ENCODE measurements at regions not wholly inside any gene's neighbourhood (a gene's known extent, or its start where the extent isn't known, plus 50 kb on each side); places are given as distances from the start of the nearest gene placed in this dataset.

DNA sequence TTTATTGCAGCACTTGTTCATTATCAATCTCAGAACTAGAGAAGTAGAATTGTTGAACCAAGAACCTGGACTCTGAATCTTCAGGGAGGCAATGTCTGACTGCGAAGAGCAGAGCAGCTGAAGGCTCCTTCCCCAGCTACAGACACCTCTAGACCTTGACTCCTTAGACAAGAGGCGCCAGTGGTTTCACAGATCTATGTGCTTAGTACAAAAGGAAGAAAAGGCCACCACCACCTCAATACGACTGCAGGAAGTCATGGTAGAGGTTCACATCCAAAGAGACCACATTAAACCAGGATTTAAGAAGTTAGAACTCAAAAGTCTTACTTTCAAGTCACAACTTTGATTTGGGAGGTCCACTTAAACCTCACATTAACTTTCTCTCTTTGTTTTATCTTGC is 158.1 kb upstream of the VRK2 start:
- no peaks in the 10 kb centered on the region for H3K36me3 ChIP-seq
- TF ChIP-seq, protein P1, sequence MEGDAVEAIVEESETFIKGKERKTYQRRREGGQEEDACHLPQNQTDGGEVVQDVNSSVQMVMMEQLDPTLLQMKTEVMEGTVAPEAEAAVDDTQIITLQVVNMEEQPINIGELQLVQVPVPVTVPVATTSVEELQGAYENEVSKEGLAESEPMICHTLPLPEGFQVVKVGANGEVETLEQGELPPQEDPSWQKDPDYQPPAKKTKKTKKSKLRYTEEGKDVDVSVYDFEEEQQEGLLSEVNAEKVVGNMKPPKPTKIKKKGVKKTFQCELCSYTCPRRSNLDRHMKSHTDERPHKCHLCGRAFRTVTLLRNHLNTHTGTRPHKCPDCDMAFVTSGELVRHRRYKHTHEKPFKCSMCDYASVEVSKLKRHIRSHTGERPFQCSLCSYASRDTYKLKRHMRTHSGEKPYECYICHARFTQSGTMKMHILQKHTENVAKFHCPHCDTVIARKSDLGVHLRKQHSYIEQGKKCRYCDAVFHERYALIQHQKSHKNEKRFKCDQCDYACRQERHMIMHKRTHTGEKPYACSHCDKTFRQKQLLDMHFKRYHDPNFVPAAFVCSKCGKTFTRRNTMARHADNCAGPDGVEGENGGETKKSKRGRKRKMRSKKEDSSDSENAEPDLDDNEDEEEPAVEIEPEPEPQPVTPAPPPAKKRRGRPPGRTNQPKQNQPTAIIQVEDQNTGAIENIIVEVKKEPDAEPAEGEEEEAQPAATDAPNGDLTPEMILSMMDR (IDR thresholded peaks at IDR 0.05), result no peak
- TF ChIP-seq POLR2A (IDR thresholded peaks at IDR 0.05), result no peak
- intact Hi-C loops (cut with DNase I), result no loop called here
- no peaks in the 10 kb centered on the region for H3K9me3 ChIP-seq
- no peak overlapping the region for H3K27ac ChIP-seq
- no peak overlapping the region for H3K4me3 ChIP-seq
- H3K4me1 ChIP-seq, result no peaks in the 10 kb centered on the region
- 66 to 89% methylated on average over 3 of the region's 3 CpGs for WGBS, 2 donors
- DNase-seq, result no peak
- H3K27me3 ChIP-seq, result no peaks in the 10 kb centered on the region

DNA sequence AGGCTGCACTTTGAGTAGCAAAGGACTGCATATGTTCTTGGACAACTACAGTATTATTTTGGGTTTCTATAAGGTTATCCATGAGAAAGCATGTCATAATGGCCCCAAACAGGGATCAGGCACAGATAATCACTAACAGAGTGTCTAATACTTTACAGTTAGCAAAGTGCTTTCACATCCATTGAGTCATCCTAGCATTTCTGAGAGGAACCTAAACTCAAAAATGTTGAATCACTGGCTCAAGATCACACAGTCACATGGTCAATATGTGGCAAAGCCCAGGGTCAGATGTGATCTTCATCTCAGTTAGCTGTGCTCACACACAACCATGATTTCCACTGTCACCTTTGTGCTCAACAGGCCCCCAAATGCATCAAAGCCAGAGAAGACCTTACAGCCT is 156.1 kb upstream of the VRK2 start:
- DNase-seq, result no peak
- Histone ChIP-seq H3K36me3 (no peaks in the 10 kb centered on the region), H3K27me3 (no peaks in the 10 kb centered on the region), H3K4me3 (no peak overlapping the region), H3K27ac (no peak overlapping the region), H3K9me3 (no peaks in the 10 kb centered on the region), H3K4me1 (no peaks in the 10 kb centered on the region)
- TF ChIP-seq, protein P1 (IDR thresholded peaks at IDR 0.05), result no peak
- TF ChIP-seq POLR2A (IDR thresholded peaks at IDR 0.05), result no peak
- intact Hi-C loops (cut with DNase I), result no loop called here

DNA sequence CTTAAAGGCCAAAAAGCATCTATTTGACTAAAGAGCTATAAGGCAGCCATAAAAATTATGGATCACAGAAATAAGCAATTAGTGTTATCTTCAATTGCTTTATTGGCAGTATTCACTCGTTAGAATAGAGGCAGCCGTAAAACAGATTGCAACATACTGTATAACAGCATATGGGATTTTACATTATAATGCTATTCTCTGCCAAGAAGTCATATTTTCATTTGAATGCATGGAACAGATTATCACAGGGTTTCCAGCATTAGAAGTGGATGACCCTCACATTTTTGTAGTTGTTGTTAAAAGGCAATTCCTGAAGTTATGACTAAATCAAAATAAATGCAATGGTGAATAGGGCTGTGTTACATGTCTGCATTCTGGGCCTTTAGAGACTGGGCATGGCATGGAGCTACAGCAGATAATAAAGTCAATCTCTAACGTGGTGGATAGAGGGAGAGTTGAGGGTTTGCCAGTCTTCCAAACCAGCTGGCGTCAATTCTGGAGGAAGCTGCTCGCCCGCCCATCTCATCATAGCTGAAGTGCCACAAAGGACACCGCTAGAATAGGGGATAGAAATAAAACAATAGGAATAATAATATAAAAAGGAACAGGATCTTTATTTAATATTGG is 155.4 kb upstream of the VRK2 start:
- Histone ChIP-seq H3K9me3 (no peaks in the 10 kb centered on the region), H3K27ac (no peak overlapping the region), H3K4me3 (no peak overlapping the region), H3K36me3 (no peaks in the 10 kb centered on the region), H3K27me3 (no peaks in the 10 kb centered on the region), H3K4me1 (no peaks in the 10 kb centered on the region)
- DNase-seq, result no peak
- intact Hi-C loops (cut with DNase I), result no loop called here
- WGBS, 2 donors, result 82 to 83% methylated on average over 7 of the region's 7 CpGs
- no peak for TF ChIP-seq POLR2A (IDR thresholded peaks at IDR 0.05)
- TF ChIP-seq, protein P1 (IDR thresholded peaks at IDR 0.05), result no peak

DNA sequence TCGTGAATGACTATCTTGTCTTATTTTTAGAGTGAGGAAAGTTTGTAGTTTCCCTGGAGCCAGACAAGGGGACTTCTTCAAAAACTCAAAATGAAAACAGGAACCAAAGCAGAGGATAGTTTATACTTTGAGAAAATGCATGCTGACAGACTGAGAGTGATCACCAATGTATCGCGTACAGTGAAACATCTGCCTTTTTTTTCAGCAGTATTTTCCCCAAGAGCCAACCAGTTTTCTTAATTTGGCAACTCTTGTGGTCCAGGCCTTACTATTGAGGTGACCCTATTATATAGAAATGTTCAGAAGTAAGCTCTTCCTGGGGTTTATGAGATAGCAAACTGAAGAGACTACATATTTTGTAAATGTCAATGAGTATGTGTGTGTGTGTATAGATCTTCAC is 153.7 kb upstream of the VRK2 start:
- no peaks in the 10 kb centered on the region for H3K36me3 ChIP-seq
- intact Hi-C loops (cut with DNase I), result no loop called here
- H3K27me3 ChIP-seq, result no peaks in the 10 kb centered on the region
- 48 to 73% methylated on average over 3 of the region's 3 CpGs for WGBS, 2 donors
- no peak for DNase-seq
- no peaks in the 10 kb centered on the region for H3K4me1 ChIP-seq
- H3K4me3 ChIP-seq, result no peak overlapping the region
- TF ChIP-seq, protein P1 (IDR thresholded peaks at IDR 0.05), result no peak
- TF ChIP-seq POLR2A (IDR thresholded peaks at IDR 0.05), result no peak
- H3K9me3 ChIP-seq, result no peaks in the 10 kb centered on the region
- H3K27ac ChIP-seq, result no peak overlapping the region

DNA sequence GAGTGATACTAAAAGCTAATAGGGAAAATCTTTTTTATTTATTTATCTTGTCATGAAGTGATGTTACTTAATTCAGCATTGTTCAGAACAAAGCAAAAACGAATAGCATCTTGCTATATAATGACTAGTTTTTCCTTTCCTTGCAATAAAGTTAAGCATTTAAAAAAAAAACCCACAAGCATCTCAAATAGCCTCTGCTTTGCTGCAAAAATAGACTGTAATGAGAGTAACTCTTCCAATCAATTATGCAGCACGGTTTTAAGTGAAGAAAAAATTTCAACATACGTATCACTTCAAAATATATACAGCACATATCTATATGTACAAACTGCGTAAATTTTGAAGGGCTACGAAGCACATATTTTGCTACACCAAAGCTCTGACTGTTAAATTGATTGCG is 153.3 kb upstream of the VRK2 start:
- WGBS, 2 donors, result 52 to 63% methylated on average over 6 of the region's 6 CpGs
- Histone ChIP-seq H3K4me3 (no peak overlapping the region), H3K27me3 (no peaks in the 10 kb centered on the region), H3K4me1 (no peaks in the 10 kb centered on the region), H3K36me3 (no peaks in the 10 kb centered on the region), H3K9me3 (no peaks in the 10 kb centered on the region), H3K27ac (no peak overlapping the region)
- no peak for DNase-seq
- TF ChIP-seq, protein P1 (IDR thresholded peaks at IDR 0.05), result no peak
- no peak for TF ChIP-seq POLR2A (IDR thresholded peaks at IDR 0.05)
- intact Hi-C loops (cut with DNase I), result no loop called here

All from esophagus squamous epithelium (tissue), 5 donors.